H1 (cell line): ENCODE measurements at regions not wholly inside any gene's neighbourhood (a gene's known extent, or its start where the extent isn't known, plus 50 kb on each side); places are given as distances from the start of the nearest gene placed in this dataset.

Experiments used
- CTCF ChIA-PET: fragments of 300-600 bp; sonication (Branson Sonifier 250); formaldehyde crosslinking; loops from one replicate; lab custom pipeline; 2021; ENCODE audit not compliant: partially characterized antibody; lab: Charles Lee
- POLR2A ChIA-PET: fragments of 300-600 bp; sonication (Branson Sonifier 250); formaldehyde crosslinking; loops from one replicate; lab custom pipeline; 2021; ENCODE audit warnings: inconsistent platforms; ENCODE audit not compliant: partially characterized antibody; lab: Charles Lee
- DNase-seq, 2 experiments: peaks; one replicate each; pipeline versions ENCODE4 v3.0.0 to v3.0.0-alpha.2; 2010 to 2022; ENCODE audit warnings: low spot score in 2 of 2, low read depth in 1 of 2, mixed read lengths in 1 of 2
- FAIRE-seq: peaks from 2 replicates; lab custom pipeline; 2011; peaks lifted over from hg19 to GRCh38; lab: Jason Lieb, UNC
- H2AFZ ChIP-seq: 2 replicates; pipeline ENCODE4 v1.8.1; 2012; ENCODE audit warnings: low read length, inconsistent platforms
- H2AK5ac ChIP-seq: 2 replicates; pipeline ENCODE4 v1.6.1; 2013; ENCODE audit warnings: low read depth, low read length
- H2BK120ac ChIP-seq: replicated peaks from 2 replicates; pipeline ENCODE3; 2013; ENCODE audit warnings: low read depth, low read length, inconsistent platforms
- H2BK12ac ChIP-seq: 2 replicates; pipeline ENCODE4 v1.6.1; 2013; ENCODE audit warnings: low read depth, low read length
- H2BK15ac ChIP-seq: 2 replicates; pipeline ENCODE4 v1.6.1; 2013; ENCODE audit warnings: low read length
- H2BK20ac ChIP-seq: 2 replicates; pipeline ENCODE4 v1.6.1; 2013; ENCODE audit warnings: low read length
- H2BK5ac ChIP-seq: 2 replicates; pipeline ENCODE4 v1.6.1; 2013; ENCODE audit warnings: low read depth, low read length
- H3K14ac ChIP-seq: 2 replicates; pipeline ENCODE4 v1.6.1; 2013; ENCODE audit warnings: inconsistent platforms; ENCODE audit not compliant: insufficient read length
- H3K18ac ChIP-seq: 2 replicates; pipeline ENCODE4 v1.6.1; 2013; ENCODE audit warnings: low read length; ENCODE audit errors: extremely low read depth
- H3K23ac ChIP-seq: 2 replicates; pipeline ENCODE4 v1.6.1; 2013; ENCODE audit warnings: inconsistent platforms; ENCODE audit not compliant: insufficient read length
- H3K23me2 ChIP-seq: 2 replicates; pipeline ENCODE4 v1.6.1; 2013; ENCODE audit warnings: low read depth, low read length
- H3K27ac ChIP-seq: 2 replicates; pipeline ENCODE4 v1.6.1; 2011; ENCODE audit warnings: low read depth, low read length, inconsistent platforms
- H3K27me3 ChIP-seq, 4 experiments: replicated peaks in 1 of 4; 1 replicate in 1 of 4; 2 replicates in 3 of 4; pipeline versions ENCODE4 v1.6.1 to v1.8.1; 2011 to 2013; ENCODE audit warnings: low read length in 3 of 4, mild to moderate bottlenecking in 3 of 4, inconsistent platforms in 2 of 4, mixed read lengths in 2 of 4, moderate library complexity in 1 of 4; ENCODE audit not compliant: control insufficient read depth in 3 of 4, insufficient read depth in 3 of 4; ENCODE audit errors: extremely low read depth in 1 of 4
- H3K36me3 ChIP-seq, 4 experiments: 2 replicates each; pipeline versions ENCODE4 v1.6.1 to v1.8.1; 2011 to 2013; ENCODE audit warnings: mild to moderate bottlenecking in 4 of 4, low read length in 3 of 4, moderate library complexity in 2 of 4, control low read depth in 1 of 4, inconsistent platforms in 1 of 4; ENCODE audit not compliant: insufficient read depth in 4 of 4, control insufficient read depth in 2 of 4
- H3K4ac ChIP-seq: replicated peaks from 2 replicates; pipeline ENCODE3; 2013; ENCODE audit warnings: low read length, low read depth, mixed read lengths, inconsistent platforms; ENCODE audit not compliant: insufficient read length
- H3K4me1 ChIP-seq, 4 experiments: replicated peaks in 1 of 4; 1 replicate in 1 of 4; 2 replicates in 3 of 4; pipeline versions ENCODE4 v1.6.1 to v1.8.1; 2011 to 2013; ENCODE audit warnings: low read length in 3 of 4, inconsistent platforms in 2 of 4, mixed read lengths in 1 of 4; ENCODE audit not compliant: insufficient read depth in 4 of 4, control insufficient read depth in 3 of 4
- H3K4me2 ChIP-seq, 2 experiments: 2 replicates each; pipeline versions ENCODE4 v1.6.1 to v1.8.1; 2011 to 2013; ENCODE audit warnings: low read depth in 2 of 2, low read length in 2 of 2, control low read depth in 1 of 2, inconsistent platforms in 1 of 2, mild to moderate bottlenecking in 1 of 2; ENCODE audit not compliant: insufficient read depth in 1 of 2
- H3K4me3 ChIP-seq, 4 experiments: fragments of 200-600, 300-600 bp in 1 of 4; sonication (generic), shearing (Covaris generic), sonication (Bioruptor Twin) in 1 of 4; 2 replicates each; pipeline versions ENCODE4 v1.5.1 to v1.8.1; 2011 to 2016; ENCODE audit warnings: low read length in 4 of 4, low read depth in 3 of 4, control low read depth in 2 of 4, inconsistent platforms in 2 of 4, mild to moderate bottlenecking in 2 of 4, mixed read lengths in 1 of 4, moderate library complexity in 1 of 4; ENCODE audit not compliant: insufficient read depth in 2 of 4; ENCODE audit errors: extremely low read depth in 1 of 4
- H3K56ac ChIP-seq: replicated peaks from 2 replicates; pipeline ENCODE3; 2013; ENCODE audit warnings: low read depth, mild to moderate bottlenecking, mixed read lengths, low read length, inconsistent platforms; ENCODE audit not compliant: insufficient read length
- H3K79me1 ChIP-seq: 2 replicates; pipeline ENCODE4 v1.6.1; 2013; ENCODE audit warnings: low read depth, low read length, control low read depth
- H3K79me2 ChIP-seq, 2 experiments: 2 replicates each; pipeline versions ENCODE4 v1.6.1 to v1.8.1; 2012 to 2013; ENCODE audit warnings: low read length in 2 of 2, mild to moderate bottlenecking in 2 of 2, inconsistent platforms in 1 of 2; ENCODE audit not compliant: insufficient read depth in 2 of 2, control insufficient read depth in 1 of 2
- H3K9ac ChIP-seq, 4 experiments: replicated peaks in 1 of 4; 1 replicate in 1 of 4; 2 replicates in 3 of 4; pipeline versions ENCODE4 v1.6.1 to v1.8.1; 2011 to 2013; ENCODE audit warnings: low read depth in 3 of 4, low read length in 3 of 4, control low read depth in 2 of 4, mild to moderate bottlenecking in 2 of 4, moderate library complexity in 2 of 4, inconsistent platforms in 1 of 4; ENCODE audit errors: extremely low read depth in 1 of 4
- H3K9me3 ChIP-seq, 2 experiments: 2 replicates each; pipeline versions ENCODE4 v1.6.1 to v1.8.1; 2012 to 2013; ENCODE audit warnings: mild to moderate bottlenecking in 2 of 2, moderate library complexity in 2 of 2, control low read depth in 1 of 2, inconsistent platforms in 1 of 2, low read depth in 1 of 2, low read length in 1 of 2, mixed read lengths in 1 of 2; ENCODE audit not compliant: insufficient read depth in 2 of 2
- H4K20me1 ChIP-seq, 2 experiments: replicated peaks in 1 of 2; 2 replicates each; pipeline versions ENCODE3 to v1.8.1; 2011 to 2013; ENCODE audit warnings: inconsistent platforms in 2 of 2, low read length in 2 of 2, mild to moderate bottlenecking in 1 of 2; ENCODE audit not compliant: insufficient read depth in 2 of 2, control insufficient read depth in 1 of 2
- H4K5ac ChIP-seq: 2 replicates; pipeline ENCODE4 v1.6.1; 2013; ENCODE audit warnings: low read length, low read depth, mixed read lengths, inconsistent platforms; ENCODE audit not compliant: insufficient read length
- H4K8ac ChIP-seq: 2 replicates; pipeline ENCODE4 v1.8.0; 2013; ENCODE audit warnings: mild to moderate bottlenecking, moderate library complexity, low read length, inconsistent platforms; ENCODE audit not compliant: insufficient read depth; ENCODE audit errors: extremely low read depth
- H4K91ac ChIP-seq: replicated peaks from 2 replicates; pipeline ENCODE3; 2013; ENCODE audit warnings: low read length, mixed read lengths, inconsistent platforms; ENCODE audit not compliant: insufficient read length
- CHD2 ChIP-seq: IDR thresholded peaks from 2 replicates; pipeline ENCODE4 v1.6.1; 2012; ENCODE audit warnings: low read length, improper control_type of control experiment
- FOSL1 ChIP-seq: IDR thresholded peaks from 2 replicates; pipeline ENCODE4 v1.6.1; 2011; ENCODE audit warnings: mild to moderate bottlenecking, low read depth, low read length, moderate library complexity; ENCODE audit not compliant: insufficient read depth
- MAFK ChIP-seq: IDR thresholded peaks from 2 replicates; pipeline ENCODE4 v1.6.1; 2012; ENCODE audit warnings: low read depth, mild to moderate bottlenecking, improper control_type of control experiment, low read length
- TAF7 ChIP-seq: optimal IDR thresholded peaks from 2 replicates; pipeline ENCODE3; 2011; ENCODE audit warnings: low read depth, mild to moderate bottlenecking, inconsistent platforms, low read length, moderate library complexity, borderline replicate concordance
- whole genome bisulfite sequencing, 2 experiments: shearing (Covaris generic) in 1 of 2; methylation state at CpG; one replicate each; pipeline versions ENCODE4 v1.1.6 to v1.1.7; 2013 to 2015; ENCODE audit warnings: low lambda C conversion rate in 2 of 2, mixed read lengths in 2 of 2, inconsistent platforms in 1 of 2, low coverage in 1 of 2, missing lambda C conversion rate in 1 of 2; ENCODE audit not compliant: insufficient replicate concordance in 2 of 2, insufficient coverage in 1 of 2, insufficient read length in 1 of 2; ENCODE audit errors: extremely low coverage in 1 of 2, missing lambda C conversion rate in 1 of 2; 5-methylcytosine and 5-hydroxymethylcytosine counted together

GRCh38 chr4:77286906-77287305 lies 129.9 kb downstream of the CCNG2 start:
- Histone ChIP-seq H2BK15ac (no peak overlapping the region), H4K91ac (no peak overlapping the region), H2BK20ac (no peak overlapping the region), H4K8ac (no peak overlapping the region), H3K4me1 (no peaks in the 10 kb centered on the region), H3K4ac (no peak overlapping the region), H3K27me3 (no peaks in the 10 kb centered on the region), H2BK12ac (no peak overlapping the region), H3K27ac (no peak overlapping the region), H3K9me3 (no peaks in the 10 kb centered on the region; a peak in 1 of 4 replicates), H2AFZ (no peak overlapping the region), H2BK5ac (no peak overlapping the region), H4K20me1 (no peaks in the 10 kb centered on the region), H3K79me2 (no peaks in the 10 kb centered on the region), H3K14ac (no peak overlapping the region), H2BK120ac (no peak overlapping the region), H3K4me3 (no peak overlapping the region), H4K5ac (no peak overlapping the region), H3K79me1 (no peaks in the 10 kb centered on the region), H3K4me2 (no peak overlapping the region), H3K36me3 (no peaks in the 10 kb centered on the region), H3K9ac (no peak overlapping the region), H2AK5ac (no peak overlapping the region), H3K23ac (no peak overlapping the region), H3K23me2 (no peaks in the 10 kb centered on the region), H3K18ac (no peak overlapping the region), H3K56ac (no peak overlapping the region)
- no peak for FAIRE-seq
- 84% methylated on average over 1 of the region's 1 CpG; no CpG with 5 or more reads in 1 of the 2 experiments for WGBS, 2 experiments
- POLR2A ChIA-PET, result no interaction called here
- TF ChIP-seq CHD2 (no peak), FOSL1 (no peak), MAFK (no peak), TAF7 (no peak)
- CTCF ChIA-PET, result interaction anchor here (0.8 to 7.3 kb wide), 5 partner anchors 11 to 66 kb away, joined by 3 to 37 read pairs (median 4); no protein-coding TSS in a partner anchor
- DNase-seq, result no peak
